Neural progenitor cell (in vitro differentiated cells): ENCODE measurements at regions not wholly inside any gene's neighbourhood (a gene's known extent, or its start where the extent isn't known, plus 50 kb on each side); places are given as distances from the start of the nearest gene placed in this dataset.

Experiments used
- DNase-seq: peaks from one replicate; pipeline ENCODE4 v3.0.0-alpha.2; 2016; ENCODE audit warnings: low spot score
- H2AFZ ChIP-seq: fragments of 200-600 bp; sonication (generic); replicated peaks from 2 replicates; pipeline ENCODE4 v1.6.1; 2016; ENCODE audit warnings: antibody characterized with exemption
- H3F3A ChIP-seq: fragments of 200-600 bp; sonication (generic); 2 replicates; pipeline ENCODE4 v1.6.1; 2016; ENCODE audit warnings: antibody characterized with exemption, low read depth
- H3K27ac ChIP-seq: fragments of 200-600 bp; sonication (generic); 2 replicates; pipeline ENCODE4 v1.5.1; 2016; ENCODE audit warnings: mild to moderate bottlenecking
- H3K27me3 ChIP-seq: fragments of 200-600 bp; sonication (generic); 2 replicates; pipeline ENCODE4 v1.6.1; 2016; ENCODE audit warnings: mild to moderate bottlenecking, moderate library complexity
- H3K36me3 ChIP-seq: fragments of 200-600 bp; sonication (generic); 2 replicates; pipeline ENCODE4 v1.5.1; 2016
- H3K4me1 ChIP-seq: fragments of 200-600 bp; sonication (generic); 2 replicates; pipeline ENCODE4 v1.6.1; 2016; ENCODE audit warnings: mixed run types
- H3K4me2 ChIP-seq: fragments of 200-600 bp; sonication (generic); 2 replicates; pipeline ENCODE4 v1.6.1; 2016
- H3K4me3 ChIP-seq: fragments of 200-600 bp; sonication (generic); 2 replicates; pipeline ENCODE4 v1.5.1; 2016
- H3K79me2 ChIP-seq: fragments of 200-600 bp; sonication (generic); 2 replicates; pipeline ENCODE4 v1.6.1; 2016; ENCODE audit warnings: low read depth
- H3K9ac ChIP-seq: fragments of 200-600 bp; sonication (generic); 2 replicates; pipeline ENCODE4 v1.6.1; 2016
- H3K9me3 ChIP-seq: fragments of 200-600 bp; sonication (generic); 2 replicates; pipeline ENCODE4 v1.5.1; 2016; ENCODE audit warnings: low read depth
- H4K20me1 ChIP-seq: fragments of 200-600 bp; sonication (generic); 2 replicates; pipeline ENCODE4 v1.6.1; 2016; ENCODE audit warnings: low read depth
- H3K27ac Mint-ChIP-seq: 3 replicates; pipeline ENCODE4 v1.8.0; 2021; ENCODE audit warnings: mixed read lengths
- H3K27me3 Mint-ChIP-seq: 2 replicates; pipeline ENCODE4 v1.8.0; 2022; ENCODE audit warnings: low read depth, mild to moderate bottlenecking, inconsistent platforms, moderate library complexity, mixed read lengths; ENCODE audit not compliant: insufficient read depth
- H3K36me3 Mint-ChIP-seq: 3 replicates; pipeline ENCODE4 v1.8.0; 2021; ENCODE audit warnings: mixed read lengths
- H3K4me1 Mint-ChIP-seq: 3 replicates; pipeline ENCODE4 v1.8.0; 2021; ENCODE audit warnings: mixed read lengths
- H3K4me3 Mint-ChIP-seq: 3 replicates; pipeline ENCODE4 v1.8.0; 2021; ENCODE audit warnings: mild to moderate bottlenecking, moderate library complexity, mixed read lengths
- H3K9me3 Mint-ChIP-seq: 3 replicates; pipeline ENCODE4 v1.8.0; 2020; ENCODE audit warnings: mixed read lengths
- CTCF ChIP-seq: fragments of 200-600 bp; sonication (generic); IDR thresholded peaks from 2 replicates; pipeline ENCODE4 v1.5.1; 2017; ENCODE audit warnings: antibody characterized with exemption, mild to moderate bottlenecking
- EZH2 ChIP-seq: fragments of 200-600 bp; sonication (generic); IDR thresholded peaks from 2 replicates; pipeline ENCODE4 v1.6.1; 2017; ENCODE audit warnings: antibody characterized with exemption, mild to moderate bottlenecking, moderate library complexity
- EZH2phosphoT487 ChIP-seq: fragments of 200-600 bp; sonication (generic); IDR thresholded peaks from 2 replicates; pipeline ENCODE4 v1.6.1; 2017; ENCODE audit warnings: antibody characterized with exemption

- Histone ChIP-seq H3K9me3 (peaks cover 2% of the 10 kb centered on the region), H3K27ac (no peak overlapping the region), H3K79me2 (no peaks in the 10 kb centered on the region), H3K4me1 (no peaks in the 10 kb centered on the region), H4K20me1 (no peaks in the 10 kb centered on the region), H3K27me3 (no peaks in the 10 kb centered on the region), H3K4me3 (no peak overlapping the region), H3K9ac (no peak overlapping the region), H3K36me3 (no peaks in the 10 kb centered on the region), H3F3A (peaks cover 6% of the 10 kb centered on the region), H3K4me2 (no peak overlapping the region), H2AFZ (no peak overlapping the region)
- no peak for DNase-seq
- no peaks in the 10 kb centered on the region for H3K9me3 Mint-ChIP-seq
- H3K4me1 Mint-ChIP-seq, result no peaks in the 10 kb centered on the region
- no peak overlapping the region for H3K4me3 Mint-ChIP-seq
- H3K27me3 Mint-ChIP-seq, result no peaks in the 10 kb centered on the region
- no peaks in the 10 kb centered on the region for H3K36me3 Mint-ChIP-seq
- no peak overlapping the region for H3K27ac Mint-ChIP-seq
- TF ChIP-seq EZH2 (no peak), EZH2phosphoT487 (no peak), CTCF (no peak)
Observed at GRCh38 chr9:103399535-103399934, 404.4 kb downstream of the CYLC2 start.

GRCh38 chr9:103407260-103407659, 412.1 kb downstream of the CYLC2 start:
- no peak overlapping the region for H3K4me2 ChIP-seq
- DNase-seq, result no peak
- no peak overlapping the region for H3K27ac Mint-ChIP-seq
- H3K27me3 Mint-ChIP-seq, result no peaks in the 10 kb centered on the region
- no peaks in the 10 kb centered on the region for H3K27me3 ChIP-seq
- H3K4me1 Mint-ChIP-seq, result no peaks in the 10 kb centered on the region
- no peaks in the 10 kb centered on the region for H3K36me3 Mint-ChIP-seq
- H3K4me3 Mint-ChIP-seq, result no peak overlapping the region
- no peaks in the 10 kb centered on the region for H4K20me1 ChIP-seq
- H3K79me2 ChIP-seq, result no peaks in the 10 kb centered on the region
- H3K4me1 ChIP-seq, result no peaks in the 10 kb centered on the region
- peaks cover 6% of the 10 kb centered on the region for H3F3A ChIP-seq
- no peak overlapping the region for H3K27ac ChIP-seq
- H3K4me3 ChIP-seq, result no peak overlapping the region
- H3K9ac ChIP-seq, result no peak overlapping the region
- TF ChIP-seq CTCF (no peak), EZH2 (no peak), EZH2phosphoT487 (no peak)
- no peaks in the 10 kb centered on the region for H3K9me3 ChIP-seq
- no peak overlapping the region for H2AFZ ChIP-seq
- H3K36me3 ChIP-seq, result no peaks in the 10 kb centered on the region
- H3K9me3 Mint-ChIP-seq, result no peaks in the 10 kb centered on the region

GRCh38 chr9:103410059-103410458, 414.9 kb downstream of the CYLC2 start:
- no peaks in the 10 kb centered on the region for H3K27me3 ChIP-seq
- H4K20me1 ChIP-seq, result no peaks in the 10 kb centered on the region
- Mint-ChIP-seq H3K27me3 (no peaks in the 10 kb centered on the region), H3K36me3 (no peaks in the 10 kb centered on the region), H3K27ac (no peak overlapping the region), H3K4me3 (no peak overlapping the region), H3K4me1 (no peaks in the 10 kb centered on the region), H3K9me3 (no peaks in the 10 kb centered on the region)
- H3K4me1 ChIP-seq, result no peaks in the 10 kb centered on the region
- no peak overlapping the region for H3K4me2 ChIP-seq
- no peak for DNase-seq
- H2AFZ ChIP-seq, result no peak overlapping the region
- H3K9ac ChIP-seq, result no peak overlapping the region
- H3K36me3 ChIP-seq, result no peaks in the 10 kb centered on the region
- H3K4me3 ChIP-seq, result no peak overlapping the region
- no peaks in the 10 kb centered on the region for H3F3A ChIP-seq
- H3K79me2 ChIP-seq, result no peaks in the 10 kb centered on the region
- no peak overlapping the region for H3K27ac ChIP-seq
- TF ChIP-seq CTCF (no peak), EZH2phosphoT487 (no peak), EZH2 (no peak)
- H3K9me3 ChIP-seq, result peaks cover 5% of the 10 kb centered on the region

GRCh38 chr9:103427696-103428095, 432.6 kb downstream of the CYLC2 start:
- H3K4me3 Mint-ChIP-seq, result no peak overlapping the region
- no peaks in the 10 kb centered on the region for H4K20me1 ChIP-seq
- no peaks in the 10 kb centered on the region for H3K36me3 ChIP-seq
- no peaks in the 10 kb centered on the region for H3K4me1 ChIP-seq
- H3K4me3 ChIP-seq, result no peak overlapping the region
- H3K27ac ChIP-seq, result no peak overlapping the region
- no peak overlapping the region for H3K27ac Mint-ChIP-seq
- no peak overlapping the region for H2AFZ ChIP-seq
- no peak for TF ChIP-seq CTCF
- TF ChIP-seq EZH2, result no peak
- no peak for TF ChIP-seq EZH2phosphoT487
- no peaks in the 10 kb centered on the region for H3K79me2 ChIP-seq
- no peaks in the 10 kb centered on the region for H3K27me3 Mint-ChIP-seq
- no peak overlapping the region for H3K4me2 ChIP-seq
- H3K27me3 ChIP-seq, result no peaks in the 10 kb centered on the region
- no peaks in the 10 kb centered on the region for H3K4me1 Mint-ChIP-seq
- H3K9ac ChIP-seq, result no peak overlapping the region
- no peaks in the 10 kb centered on the region for H3K9me3 ChIP-seq
- no peaks in the 10 kb centered on the region for H3K9me3 Mint-ChIP-seq
- no peaks in the 10 kb centered on the region for H3K36me3 Mint-ChIP-seq
- H3F3A ChIP-seq, result no peaks in the 10 kb centered on the region
- no peak for DNase-seq
